8988T (cell line): ENCODE measurements at regions not wholly inside any gene's neighbourhood (a gene's known extent, or its start where the extent isn't known, plus 50 kb on each side); places are given as distances from the start of the nearest gene placed in this dataset.

Experiments
- DNase-seq: peaks from one replicate; pipeline ENCODE4 v3.0.0; 2011

DNA sequence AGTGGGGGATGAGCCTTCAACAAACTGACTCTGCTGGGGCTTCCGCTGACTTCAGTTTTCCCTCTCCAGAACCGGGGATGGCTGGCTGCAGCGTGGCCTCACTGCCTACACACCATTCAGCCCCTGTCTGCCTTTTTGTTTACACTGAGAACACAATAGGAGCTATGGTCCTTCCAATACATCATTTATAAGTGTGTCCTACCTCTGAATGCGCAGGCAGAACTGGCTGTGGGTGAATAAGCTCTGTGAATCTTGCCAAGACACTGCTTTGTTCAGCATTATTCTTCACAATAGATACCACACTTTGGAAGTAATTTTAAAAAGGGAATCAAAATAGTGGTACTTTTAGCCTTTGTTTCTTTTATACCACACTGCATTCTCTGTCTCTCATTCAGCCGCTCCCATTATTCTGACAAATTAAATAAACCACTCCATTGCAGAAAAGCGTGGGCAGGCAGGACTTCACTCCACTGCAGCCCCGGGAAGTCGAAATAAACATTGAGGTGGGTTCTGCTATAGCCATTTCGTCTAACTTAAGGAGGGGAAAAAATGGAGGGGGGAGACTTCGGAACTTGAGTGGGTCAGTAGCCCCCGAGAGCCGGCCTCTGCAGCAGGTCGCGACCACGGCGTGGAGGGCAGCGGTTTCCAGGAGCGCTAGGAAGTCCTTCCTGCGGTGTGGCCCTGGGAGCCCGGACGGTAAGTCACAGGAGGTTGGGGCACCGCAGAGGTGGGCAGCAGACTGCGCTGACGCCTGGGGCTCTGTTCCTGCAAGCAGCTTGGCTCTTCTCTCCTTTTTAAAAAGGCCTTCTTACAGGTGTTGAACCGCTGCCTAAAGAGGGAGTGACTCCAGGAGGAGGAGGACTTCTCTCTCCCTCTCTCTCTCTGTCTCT, 94.8 kb upstream of the SOX1 start:
- no peak for DNase-seq

- DNase-seq = no peak
Measured at GRCh38 chr13:111973186-111973585, 93.8 kb upstream of the SOX1 start.

DNA sequence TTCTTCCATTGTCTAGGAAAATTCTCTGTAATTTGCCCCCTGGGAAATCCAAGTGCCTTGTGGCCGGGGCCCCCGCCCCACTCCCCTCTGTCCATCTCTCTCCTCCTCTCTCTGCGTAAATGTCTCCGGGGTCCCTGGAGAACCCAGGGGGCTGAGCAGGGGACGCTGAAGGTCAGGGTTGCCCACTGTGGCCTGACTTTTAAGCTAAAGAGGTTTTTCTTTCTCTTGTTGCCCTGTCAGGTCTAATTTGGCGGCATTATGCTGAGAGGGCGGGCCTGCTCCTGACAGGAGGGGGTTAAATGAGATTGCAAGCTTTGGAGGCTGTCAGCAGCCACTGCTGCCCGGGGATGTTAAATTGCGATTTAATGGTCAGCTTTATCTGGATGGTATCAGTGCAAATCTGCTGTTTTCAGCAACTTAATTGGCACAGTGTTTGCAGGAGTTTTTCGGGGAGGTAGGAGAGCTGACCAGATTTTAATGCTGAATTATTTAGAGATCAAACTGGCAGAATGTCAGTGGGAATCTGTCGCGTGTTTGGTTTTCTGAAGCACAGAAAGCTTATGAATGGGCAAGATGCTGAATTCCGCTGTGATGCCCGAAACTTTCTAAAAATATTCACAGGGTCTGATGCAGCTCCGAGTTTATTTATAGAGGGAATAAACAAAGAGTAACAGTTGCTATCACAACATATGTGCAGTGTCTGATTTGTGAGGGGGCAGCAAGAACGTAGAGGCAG, 93.2 kb upstream of the SOX1 start:
- no peak for DNase-seq

- DNase-seq = no peak
Measured at GRCh38 chr13:111974341-111974640, 92.7 kb upstream of the SOX1 start.

GRCh38 chr13:111975539-111976473, 91.1 kb upstream of the SOX1 start:
- no peak for DNase-seq

DNA sequence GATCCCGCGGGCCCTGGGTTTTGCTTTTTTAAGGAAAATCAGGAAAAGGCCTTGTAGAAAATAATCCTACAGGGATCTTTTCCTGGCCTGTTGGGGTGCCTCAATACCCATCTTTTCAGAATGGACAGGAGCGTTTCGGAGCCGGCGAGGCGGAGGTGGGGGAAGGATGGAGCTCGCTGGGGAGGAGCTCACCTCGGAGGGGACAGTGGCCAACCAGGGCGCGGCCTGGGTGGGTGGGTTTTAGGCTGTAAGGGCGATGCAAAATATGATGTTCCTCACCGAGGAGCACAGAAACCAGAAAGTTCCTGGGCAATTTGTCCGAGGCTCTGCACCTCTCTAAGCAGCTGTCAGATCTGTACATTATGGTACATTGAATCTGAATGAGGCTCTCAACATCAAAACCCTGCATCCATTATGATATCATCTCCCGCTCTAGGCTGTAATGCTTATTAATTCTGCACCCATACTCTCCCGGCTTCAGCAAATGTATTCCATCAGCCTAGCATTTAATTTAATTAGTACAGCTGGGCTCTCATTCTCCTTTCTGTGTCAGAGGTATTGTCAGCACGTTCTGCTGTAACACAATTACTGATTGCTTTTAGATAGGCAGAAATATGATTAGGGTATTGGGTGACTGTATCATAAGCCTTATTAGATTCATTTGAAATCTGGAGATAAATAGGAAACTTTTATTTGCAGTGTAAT, 90.3 kb upstream of the SOX1 start:
- no peak for DNase-seq

- DNase-seq = no peak
Measured at GRCh38 chr13:111977179-111977506, 89.8 kb upstream of the SOX1 start.

GRCh38 chr13:111978546-111978945, 88.4 kb upstream of the SOX1 start:
- DNase-seq = no peak

DNA sequence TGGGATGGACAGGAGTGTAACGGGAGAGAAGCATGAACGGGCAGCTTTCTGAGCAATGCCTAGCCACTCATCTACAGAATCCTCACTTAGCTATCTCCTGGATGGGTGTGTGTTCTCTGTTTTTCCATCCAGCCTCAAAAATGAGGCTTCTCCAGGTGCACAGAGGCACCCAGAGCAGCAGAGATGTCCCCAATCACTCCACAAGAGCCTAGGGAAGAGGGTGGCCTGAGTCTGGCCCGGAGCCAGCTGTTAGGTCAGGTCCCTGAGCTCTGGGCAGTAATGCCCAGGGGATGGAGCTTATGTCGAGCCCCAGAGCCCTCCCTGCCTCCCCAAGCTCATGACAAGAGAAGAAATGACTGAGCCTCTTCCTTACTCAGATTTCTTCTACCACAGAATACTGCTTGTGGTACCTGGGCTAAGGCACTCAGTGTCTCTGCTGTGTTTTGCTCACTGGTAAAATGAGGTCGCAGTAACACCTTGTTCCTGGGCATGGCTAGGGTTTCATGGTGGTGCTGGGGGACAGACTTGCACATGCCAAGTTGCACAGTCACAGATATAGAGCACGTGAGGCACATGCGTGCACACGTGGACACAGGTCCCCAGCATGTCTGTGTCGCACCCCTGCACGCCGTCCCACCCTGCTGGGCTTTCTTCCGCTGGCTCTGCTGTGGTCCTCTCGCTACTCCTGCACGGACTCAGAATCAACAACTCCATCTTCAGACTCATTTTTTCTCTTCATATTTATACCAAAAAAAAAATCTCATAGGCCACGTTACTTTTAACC, 86.6 kb upstream of the SOX1 start:
- DNase-seq = no peak

DNA sequence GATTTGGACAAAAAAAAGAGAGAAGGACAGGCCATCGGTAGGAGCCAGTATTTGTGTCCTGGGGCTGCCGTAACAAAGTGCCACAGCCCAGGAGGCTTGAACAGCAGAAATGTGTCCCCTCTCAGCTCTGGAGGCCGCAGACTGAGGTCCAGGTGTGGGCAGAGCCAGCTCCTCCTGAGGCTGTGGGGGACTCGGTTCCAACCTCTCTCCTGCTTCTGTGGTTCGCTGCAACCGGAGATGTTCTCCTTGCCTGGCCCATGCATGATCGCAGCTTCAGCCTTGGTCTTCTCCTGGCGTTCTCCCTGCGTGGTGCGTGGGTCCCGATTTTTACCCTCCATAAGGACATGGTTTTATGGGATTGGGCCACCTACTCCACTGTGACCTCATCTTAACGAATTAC, 85.9 kb upstream of the SOX1 start:
- no peak for DNase-seq

DNA sequence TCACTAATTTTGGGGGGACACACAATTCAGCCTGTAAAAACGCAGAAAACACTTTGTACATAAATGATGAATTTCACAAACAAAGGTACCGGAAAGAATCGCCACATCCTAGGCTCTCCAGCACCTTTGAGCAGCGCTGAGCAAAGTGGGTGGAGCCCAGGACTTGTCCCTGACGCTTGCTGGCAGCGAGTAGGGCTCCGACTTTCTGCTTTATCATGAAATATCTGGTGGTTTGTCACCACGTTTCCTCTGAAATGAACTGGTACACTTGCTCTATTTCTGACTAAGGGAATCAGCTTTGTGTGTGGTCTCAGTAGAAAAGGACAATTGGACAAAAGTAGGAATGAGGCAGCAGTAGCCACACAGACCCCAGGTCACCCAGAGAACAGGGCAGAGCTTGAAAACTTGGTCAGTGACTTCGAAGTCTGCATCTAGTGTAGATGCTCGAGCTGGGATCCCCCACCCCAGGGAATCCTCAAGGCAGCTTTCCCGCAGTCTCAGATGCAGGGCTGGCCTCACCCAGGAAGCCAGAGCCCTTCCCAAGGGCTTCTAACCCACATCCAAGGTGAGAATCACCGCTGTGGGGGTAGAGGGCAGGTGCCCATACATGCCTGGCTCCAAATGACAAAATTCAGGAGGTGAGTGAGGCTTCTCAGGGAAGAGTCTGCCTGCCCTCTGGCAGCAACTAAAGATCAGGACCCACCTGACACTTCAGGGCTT, 85.3 kb upstream of the SOX1 start:
- DNase-seq = no peak

DNA sequence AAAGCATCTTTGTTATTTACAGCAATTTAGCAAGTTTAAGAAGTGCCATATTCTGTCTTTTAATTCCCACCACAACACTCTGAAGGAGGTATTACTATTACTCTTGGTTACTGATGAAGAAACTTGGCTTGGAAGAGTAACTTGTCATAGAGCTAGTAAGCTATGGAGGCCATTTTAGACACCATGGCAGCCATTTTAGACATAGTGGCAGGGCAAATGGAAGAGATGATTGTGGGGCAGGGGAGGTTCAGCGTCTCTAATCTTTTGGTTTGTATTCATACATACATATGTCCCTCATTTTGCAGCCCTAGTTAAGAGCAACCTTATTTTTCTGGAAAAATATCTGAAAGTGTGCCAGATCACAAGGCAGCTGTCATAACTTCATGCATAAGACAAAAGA, 82.6 kb upstream of the SOX1 start:
- DNase-seq = no peak

GRCh38 chr13:111990362-111990761, 76.6 kb upstream of the SOX1 start:
- no peak for DNase-seq

GRCh38 chr13:111992911-111993310, 74.0 kb upstream of the SOX1 start:
- no peak for DNase-seq

- no peak for DNase-seq
Measured at GRCh38 chr13:111993691-111994090, 73.3 kb upstream of the SOX1 start.

DNA sequence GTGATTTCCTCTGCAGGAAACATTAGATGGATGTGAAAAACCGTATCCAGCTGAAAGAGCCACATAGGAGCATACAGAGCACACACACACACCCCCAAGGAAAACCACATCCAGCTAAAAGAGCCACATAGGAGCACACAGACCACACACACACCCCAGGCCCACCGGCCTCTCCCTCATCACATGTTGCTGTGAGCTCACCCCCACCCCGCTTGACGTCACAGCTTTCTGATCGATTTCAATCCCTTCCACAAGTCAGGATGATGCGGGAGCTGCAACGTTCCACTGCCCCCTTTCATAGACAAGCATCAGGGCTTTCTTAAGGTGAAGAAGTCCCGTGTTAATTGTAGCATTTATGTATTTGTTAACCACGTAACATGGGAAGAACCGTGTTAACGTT, 72.4 kb upstream of the SOX1 start:
- no peak for DNase-seq

- no peak for DNase-seq
Measured at GRCh38 chr13:111999352-111999751, 67.6 kb upstream of the SOX1 start.

GRCh38 chr13:112000888-112001287, 66.1 kb upstream of the SOX1 start:
- DNase-seq = no peak

- no peak for DNase-seq
Measured at GRCh38 chr13:112001571-112001970, 65.4 kb upstream of the SOX1 start.

- no peak for DNase-seq
Measured at GRCh38 chr13:112003396-112003795, 63.6 kb upstream of the SOX1 start.

DNA sequence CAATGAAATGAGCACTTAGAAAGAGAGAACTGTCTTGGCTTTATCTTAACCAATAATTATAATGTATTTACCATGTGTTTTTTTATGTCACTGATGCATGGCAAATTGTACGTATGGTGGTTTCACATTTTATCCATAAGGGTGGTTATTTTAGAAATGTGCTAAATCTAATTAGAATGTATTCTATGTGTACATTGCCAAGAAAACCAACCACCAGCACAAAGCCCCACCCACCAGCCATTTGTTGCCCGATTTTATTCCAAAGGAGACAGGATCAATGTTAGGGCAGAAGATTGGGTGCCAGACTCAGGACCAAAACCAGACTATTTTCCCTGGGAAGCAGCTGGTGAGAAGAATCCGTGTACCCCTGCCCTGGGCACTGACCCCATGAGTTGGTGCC, 63.0 kb upstream of the SOX1 start:
- no peak for DNase-seq
